GM23338 (cell line): ENCODE measurements at regions not wholly inside any gene's neighbourhood (a gene's known extent, or its start where the extent isn't known, plus 50 kb on each side); places are given as distances from the start of the nearest gene placed in this dataset.

Experiments
- ATAC-seq: fragments of 200-7000 bp; cut with Tn5 transposase; 3 replicates; pipeline ENCODE4 v1.9.1; 2020
- DNase-seq: peaks from one replicate; pipeline ENCODE4 v3.0.0-alpha.2; 2015; ENCODE audit warnings: low spot score
- H2AFZ ChIP-seq: fragments of 200-600 bp; sonication (generic); 2 replicates; pipeline ENCODE4 v1.8.0; 2016; ENCODE audit warnings: antibody characterized with exemption, mild to moderate bottlenecking, moderate library complexity
- H3F3A ChIP-seq: fragments of 200-600 bp; sonication (generic); replicated peaks from 2 replicates; pipeline ENCODE4 v1.8.0; 2017; ENCODE audit warnings: antibody characterized with exemption, mixed run types, low read depth
- H3K27ac ChIP-seq: fragments of 200-600 bp; sonication (generic); 2 replicates; pipeline ENCODE4 v1.6.1; 2016; ENCODE audit warnings: low read depth
- H3K27me3 ChIP-seq: fragments of 200-600 bp; sonication (generic); 2 replicates; pipeline ENCODE4 v1.8.0; 2016; ENCODE audit warnings: mild to moderate bottlenecking, mixed run types, moderate library complexity; ENCODE audit not compliant: insufficient read depth
- H3K36me3 ChIP-seq: fragments of 200-600 bp; sonication (generic); 2 replicates; pipeline ENCODE4 v1.8.0; 2016; ENCODE audit warnings: mild to moderate bottlenecking; ENCODE audit not compliant: insufficient read depth
- H3K4me1 ChIP-seq: fragments of 200-600 bp; sonication (generic); 2 replicates; pipeline ENCODE4 v1.8.0; 2016; ENCODE audit warnings: mild to moderate bottlenecking, moderate library complexity; ENCODE audit not compliant: insufficient read depth
- H3K4me2 ChIP-seq: fragments of 200-600 bp; sonication (generic); 2 replicates; pipeline ENCODE4 v1.7.1; 2017; ENCODE audit warnings: mixed run types
- H3K4me3 ChIP-seq: fragments of 200-600 bp; sonication (generic); 2 replicates; pipeline ENCODE4 v1.6.1; 2016; ENCODE audit warnings: mixed run types
- H3K79me2 ChIP-seq: fragments of 200-600 bp; sonication (generic); replicated peaks from 2 replicates; pipeline ENCODE4 v1.8.0; 2017; ENCODE audit warnings: mild to moderate bottlenecking; ENCODE audit not compliant: insufficient read depth
- H3K9me2 ChIP-seq: fragments of 200-600 bp; sonication (generic); 2 replicates; pipeline ENCODE4 v1.8.0; 2017; ENCODE audit not compliant: insufficient read depth
- H4K20me1 ChIP-seq: fragments of 200-600 bp; sonication (generic); replicated peaks from 2 replicates; pipeline ENCODE4 v1.8.0; 2017; ENCODE audit warnings: mild to moderate bottlenecking; ENCODE audit not compliant: insufficient read depth
- H3K27ac Mint-ChIP-seq: 2 replicates; pipeline ENCODE4 v1.8.0; 2020; ENCODE audit warnings: inconsistent platforms, mild to moderate bottlenecking, moderate library complexity, mixed read lengths
- H3K27me3 Mint-ChIP-seq: 3 replicates; pipeline ENCODE4 v1.8.0; 2022; ENCODE audit warnings: low read depth, mild to moderate bottlenecking, moderate library complexity, mixed read lengths, inconsistent platforms; ENCODE audit not compliant: insufficient read depth, poor library complexity
- H3K36me3 Mint-ChIP-seq: 3 replicates; pipeline ENCODE4 v1.8.0; 2021; ENCODE audit warnings: low read depth, mild to moderate bottlenecking, inconsistent platforms, moderate library complexity, mixed read lengths
- H3K4me1 Mint-ChIP-seq: 3 replicates; pipeline ENCODE4 v1.8.0; 2020; ENCODE audit warnings: mild to moderate bottlenecking, inconsistent platforms, mixed read lengths
- H3K4me3 Mint-ChIP-seq: 3 replicates; pipeline ENCODE4 v1.8.0; 2021; ENCODE audit warnings: moderate library complexity, mild to moderate bottlenecking, inconsistent platforms, mixed read lengths
- H3K9me3 Mint-ChIP-seq: 3 replicates; pipeline ENCODE4 v1.8.0; 2020; ENCODE audit warnings: moderate library complexity, mild to moderate bottlenecking, inconsistent platforms, mixed read lengths
- CREB1 ChIP-seq: fragments of 250-450 bp; sonication (Bioruptor Pico); IDR thresholded peaks from 2 replicates; pipeline ENCODE4 v1.5.0; 2020; ENCODE audit warnings: low read depth, mild to moderate bottlenecking, moderate library complexity
- EZH2 ChIP-seq: fragments of 200-600 bp; sonication (generic); IDR thresholded peaks from one replicate; pipeline ENCODE4 v1.8.0; 2017; ENCODE audit warnings: antibody characterized with exemption, mild to moderate bottlenecking, low read depth; ENCODE audit not compliant: unreplicated experiment
- EZH2phosphoT487 ChIP-seq: fragments of 200-600 bp; sonication (generic); IDR thresholded peaks from one replicate; pipeline ENCODE4 v1.8.1; 2018; ENCODE audit warnings: antibody characterized with exemption; ENCODE audit not compliant: unreplicated experiment
- JUNB ChIP-seq: IDR thresholded peaks from one replicate; pipeline ENCODE4 v1.6.1; 2016; ENCODE audit warnings: antibody characterized with exemption; ENCODE audit not compliant: unreplicated experiment
- NANOG ChIP-seq: IDR thresholded peaks from 2 replicates; pipeline ENCODE4 v1.6.1; 2016; ENCODE audit warnings: antibody characterized with exemption, borderline replicate concordance
- POLR2AphosphoS5 ChIP-seq: IDR thresholded peaks from 2 replicates; pipeline ENCODE4 v1.6.1; 2016; ENCODE audit warnings: antibody characterized with exemption, low read depth
- STAT1 ChIP-seq: IDR thresholded peaks from one replicate; pipeline ENCODE4 v1.6.1; 2016; ENCODE audit warnings: antibody characterized with exemption; ENCODE audit not compliant: unreplicated experiment
- ZNF114 ChIP-seq: fragments of 250-450 bp; sonication (Bioruptor Pico); IDR thresholded peaks from 2 replicates; pipeline ENCODE4 v1.5.0; 2020; ENCODE audit warnings: mild to moderate bottlenecking, moderate library complexity
- ZNF331 ChIP-seq: fragments of 250-450 bp; sonication (Bioruptor Pico); IDR thresholded peaks from 2 replicates; pipeline ENCODE4 v1.5.0; 2020; ENCODE audit warnings: low read depth, mild to moderate bottlenecking, moderate library complexity
- TF ChIP-seq, protein P1 (sequence below): IDR thresholded peaks from 2 replicates; pipeline ENCODE4 v1.6.1; 2016; ENCODE audit warnings: antibody characterized with exemption
- TF ChIP-seq, protein P2 (sequence below), 2 experiments: fragments of 200-600 bp in 1 of 2; sonication (generic) in 1 of 2; conservative IDR thresholded peaks; 2 replicates each; pipeline versions ENCODE4 v1.5.1 to v1.6.1; 2016 to 2017; ENCODE audit warnings: antibody characterized with exemption in 2 of 2, low read depth in 2 of 2, mild to moderate bottlenecking in 2 of 2, moderate library complexity in 1 of 2
- TF ChIP-seq, protein P3 (sequence below): IDR thresholded peaks from one replicate; pipeline ENCODE4 v1.6.1; 2018; ENCODE audit warnings: antibody characterized with exemption; ENCODE audit not compliant: unreplicated experiment
- TF ChIP-seq, protein P4 (sequence below): fragments of 250-450 bp; sonication (Bioruptor Pico); IDR thresholded peaks from 2 replicates; pipeline ENCODE4 v1.5.0; 2020; ENCODE audit warnings: mild to moderate bottlenecking, moderate library complexity

DNA sequence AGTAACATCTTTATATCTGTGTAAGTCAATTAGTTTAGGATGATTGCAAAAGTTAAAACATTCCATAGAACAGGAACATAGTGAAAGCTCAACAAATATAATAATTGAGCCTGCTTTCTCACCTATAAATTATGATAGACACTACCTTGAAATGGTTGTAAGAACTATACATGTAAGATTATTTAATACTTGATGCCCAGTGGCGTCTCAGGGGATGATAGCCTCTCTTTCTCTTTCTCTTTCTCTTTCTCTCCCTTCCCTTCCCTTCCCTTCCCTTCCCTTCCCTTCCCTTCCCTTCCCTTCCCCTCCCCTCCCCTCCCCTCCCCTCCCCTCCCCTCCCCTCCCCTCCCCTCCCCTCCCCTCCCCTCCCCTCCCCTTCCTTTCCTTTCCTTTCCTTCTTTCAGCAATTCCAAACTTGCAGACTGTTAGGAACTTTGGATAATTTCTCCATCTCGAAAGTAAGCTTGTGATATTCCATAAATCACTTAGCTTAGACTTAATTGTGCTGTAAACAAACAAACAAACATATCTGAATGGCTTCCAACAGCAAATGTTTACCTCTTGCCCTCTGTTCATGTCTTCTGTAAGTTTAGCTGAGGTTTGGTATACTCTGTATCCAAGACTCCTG lies 1102.7 kb downstream of the TSN start:
- Mint-ChIP-seq H3K27ac (no peak overlapping the region), H3K4me3 (no peak overlapping the region), H3K36me3 (no peaks in the 10 kb centered on the region), H3K4me1 (peaks cover 5% of the 10 kb centered on the region; the same call in 2 of the 3 replicates), H3K9me3 (no peaks in the 10 kb centered on the region; the same call in 1 of the 3 replicates), H3K27me3 (no peaks in the 10 kb centered on the region)
- Histone ChIP-seq H3K9me2 (0 out of 2 replicates have a peak, but pooled peaks cover 7% of the 10 kb centered on the region), H2AFZ (no peak overlapping the region), H3K79me2 (no peaks in the 10 kb centered on the region), H3K4me1 (peaks cover 12% of the 10 kb centered on the region), H4K20me1 (no peaks in the 10 kb centered on the region), H3K4me2 (peak overlapping the region; percentile 11; the same call in 1 of the 2 replicates), H3K4me3 (no peak overlapping the region), H3K27me3 (no peaks in the 10 kb centered on the region), H3K27ac (no peak overlapping the region), H3F3A (no peaks in the 10 kb centered on the region), H3K36me3 (no peaks in the 10 kb centered on the region)
- TF ChIP-seq CREB1 (CRISPR knock-in tag) (no peak), STAT1 (no peak), ZNF114 (CRISPR knock-in tag) (no peak), EZH2phosphoT487 (no peak), NANOG (no peak), EZH2 (no peak), POLR2AphosphoS5 (no peak), ZNF331 (CRISPR knock-in tag) (no peak), JUNB (no peak)
- TF ChIP-seq, protein P1, sequence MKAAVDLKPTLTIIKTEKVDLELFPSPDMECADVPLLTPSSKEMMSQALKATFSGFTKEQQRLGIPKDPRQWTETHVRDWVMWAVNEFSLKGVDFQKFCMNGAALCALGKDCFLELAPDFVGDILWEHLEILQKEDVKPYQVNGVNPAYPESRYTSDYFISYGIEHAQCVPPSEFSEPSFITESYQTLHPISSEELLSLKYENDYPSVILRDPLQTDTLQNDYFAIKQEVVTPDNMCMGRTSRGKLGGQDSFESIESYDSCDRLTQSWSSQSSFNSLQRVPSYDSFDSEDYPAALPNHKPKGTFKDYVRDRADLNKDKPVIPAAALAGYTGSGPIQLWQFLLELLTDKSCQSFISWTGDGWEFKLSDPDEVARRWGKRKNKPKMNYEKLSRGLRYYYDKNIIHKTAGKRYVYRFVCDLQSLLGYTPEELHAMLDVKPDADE, result no peak
- TF ChIP-seq, protein P2, sequence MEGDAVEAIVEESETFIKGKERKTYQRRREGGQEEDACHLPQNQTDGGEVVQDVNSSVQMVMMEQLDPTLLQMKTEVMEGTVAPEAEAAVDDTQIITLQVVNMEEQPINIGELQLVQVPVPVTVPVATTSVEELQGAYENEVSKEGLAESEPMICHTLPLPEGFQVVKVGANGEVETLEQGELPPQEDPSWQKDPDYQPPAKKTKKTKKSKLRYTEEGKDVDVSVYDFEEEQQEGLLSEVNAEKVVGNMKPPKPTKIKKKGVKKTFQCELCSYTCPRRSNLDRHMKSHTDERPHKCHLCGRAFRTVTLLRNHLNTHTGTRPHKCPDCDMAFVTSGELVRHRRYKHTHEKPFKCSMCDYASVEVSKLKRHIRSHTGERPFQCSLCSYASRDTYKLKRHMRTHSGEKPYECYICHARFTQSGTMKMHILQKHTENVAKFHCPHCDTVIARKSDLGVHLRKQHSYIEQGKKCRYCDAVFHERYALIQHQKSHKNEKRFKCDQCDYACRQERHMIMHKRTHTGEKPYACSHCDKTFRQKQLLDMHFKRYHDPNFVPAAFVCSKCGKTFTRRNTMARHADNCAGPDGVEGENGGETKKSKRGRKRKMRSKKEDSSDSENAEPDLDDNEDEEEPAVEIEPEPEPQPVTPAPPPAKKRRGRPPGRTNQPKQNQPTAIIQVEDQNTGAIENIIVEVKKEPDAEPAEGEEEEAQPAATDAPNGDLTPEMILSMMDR (conservative IDR thresholded peaks at IDR 0.05; ENCODE audit: low read depth in 2 of 2), result no peak
- TF ChIP-seq, protein P3, sequence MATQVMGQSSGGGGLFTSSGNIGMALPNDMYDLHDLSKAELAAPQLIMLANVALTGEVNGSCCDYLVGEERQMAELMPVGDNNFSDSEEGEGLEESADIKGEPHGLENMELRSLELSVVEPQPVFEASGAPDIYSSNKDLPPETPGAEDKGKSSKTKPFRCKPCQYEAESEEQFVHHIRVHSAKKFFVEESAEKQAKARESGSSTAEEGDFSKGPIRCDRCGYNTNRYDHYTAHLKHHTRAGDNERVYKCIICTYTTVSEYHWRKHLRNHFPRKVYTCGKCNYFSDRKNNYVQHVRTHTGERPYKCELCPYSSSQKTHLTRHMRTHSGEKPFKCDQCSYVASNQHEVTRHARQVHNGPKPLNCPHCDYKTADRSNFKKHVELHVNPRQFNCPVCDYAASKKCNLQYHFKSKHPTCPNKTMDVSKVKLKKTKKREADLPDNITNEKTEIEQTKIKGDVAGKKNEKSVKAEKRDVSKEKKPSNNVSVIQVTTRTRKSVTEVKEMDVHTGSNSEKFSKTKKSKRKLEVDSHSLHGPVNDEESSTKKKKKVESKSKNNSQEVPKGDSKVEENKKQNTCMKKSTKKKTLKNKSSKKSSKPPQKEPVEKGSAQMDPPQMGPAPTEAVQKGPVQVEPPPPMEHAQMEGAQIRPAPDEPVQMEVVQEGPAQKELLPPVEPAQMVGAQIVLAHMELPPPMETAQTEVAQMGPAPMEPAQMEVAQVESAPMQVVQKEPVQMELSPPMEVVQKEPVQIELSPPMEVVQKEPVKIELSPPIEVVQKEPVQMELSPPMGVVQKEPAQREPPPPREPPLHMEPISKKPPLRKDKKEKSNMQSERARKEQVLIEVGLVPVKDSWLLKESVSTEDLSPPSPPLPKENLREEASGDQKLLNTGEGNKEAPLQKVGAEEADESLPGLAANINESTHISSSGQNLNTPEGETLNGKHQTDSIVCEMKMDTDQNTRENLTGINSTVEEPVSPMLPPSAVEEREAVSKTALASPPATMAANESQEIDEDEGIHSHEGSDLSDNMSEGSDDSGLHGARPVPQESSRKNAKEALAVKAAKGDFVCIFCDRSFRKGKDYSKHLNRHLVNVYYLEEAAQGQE, result no peak
- TF ChIP-seq, protein P4, sequence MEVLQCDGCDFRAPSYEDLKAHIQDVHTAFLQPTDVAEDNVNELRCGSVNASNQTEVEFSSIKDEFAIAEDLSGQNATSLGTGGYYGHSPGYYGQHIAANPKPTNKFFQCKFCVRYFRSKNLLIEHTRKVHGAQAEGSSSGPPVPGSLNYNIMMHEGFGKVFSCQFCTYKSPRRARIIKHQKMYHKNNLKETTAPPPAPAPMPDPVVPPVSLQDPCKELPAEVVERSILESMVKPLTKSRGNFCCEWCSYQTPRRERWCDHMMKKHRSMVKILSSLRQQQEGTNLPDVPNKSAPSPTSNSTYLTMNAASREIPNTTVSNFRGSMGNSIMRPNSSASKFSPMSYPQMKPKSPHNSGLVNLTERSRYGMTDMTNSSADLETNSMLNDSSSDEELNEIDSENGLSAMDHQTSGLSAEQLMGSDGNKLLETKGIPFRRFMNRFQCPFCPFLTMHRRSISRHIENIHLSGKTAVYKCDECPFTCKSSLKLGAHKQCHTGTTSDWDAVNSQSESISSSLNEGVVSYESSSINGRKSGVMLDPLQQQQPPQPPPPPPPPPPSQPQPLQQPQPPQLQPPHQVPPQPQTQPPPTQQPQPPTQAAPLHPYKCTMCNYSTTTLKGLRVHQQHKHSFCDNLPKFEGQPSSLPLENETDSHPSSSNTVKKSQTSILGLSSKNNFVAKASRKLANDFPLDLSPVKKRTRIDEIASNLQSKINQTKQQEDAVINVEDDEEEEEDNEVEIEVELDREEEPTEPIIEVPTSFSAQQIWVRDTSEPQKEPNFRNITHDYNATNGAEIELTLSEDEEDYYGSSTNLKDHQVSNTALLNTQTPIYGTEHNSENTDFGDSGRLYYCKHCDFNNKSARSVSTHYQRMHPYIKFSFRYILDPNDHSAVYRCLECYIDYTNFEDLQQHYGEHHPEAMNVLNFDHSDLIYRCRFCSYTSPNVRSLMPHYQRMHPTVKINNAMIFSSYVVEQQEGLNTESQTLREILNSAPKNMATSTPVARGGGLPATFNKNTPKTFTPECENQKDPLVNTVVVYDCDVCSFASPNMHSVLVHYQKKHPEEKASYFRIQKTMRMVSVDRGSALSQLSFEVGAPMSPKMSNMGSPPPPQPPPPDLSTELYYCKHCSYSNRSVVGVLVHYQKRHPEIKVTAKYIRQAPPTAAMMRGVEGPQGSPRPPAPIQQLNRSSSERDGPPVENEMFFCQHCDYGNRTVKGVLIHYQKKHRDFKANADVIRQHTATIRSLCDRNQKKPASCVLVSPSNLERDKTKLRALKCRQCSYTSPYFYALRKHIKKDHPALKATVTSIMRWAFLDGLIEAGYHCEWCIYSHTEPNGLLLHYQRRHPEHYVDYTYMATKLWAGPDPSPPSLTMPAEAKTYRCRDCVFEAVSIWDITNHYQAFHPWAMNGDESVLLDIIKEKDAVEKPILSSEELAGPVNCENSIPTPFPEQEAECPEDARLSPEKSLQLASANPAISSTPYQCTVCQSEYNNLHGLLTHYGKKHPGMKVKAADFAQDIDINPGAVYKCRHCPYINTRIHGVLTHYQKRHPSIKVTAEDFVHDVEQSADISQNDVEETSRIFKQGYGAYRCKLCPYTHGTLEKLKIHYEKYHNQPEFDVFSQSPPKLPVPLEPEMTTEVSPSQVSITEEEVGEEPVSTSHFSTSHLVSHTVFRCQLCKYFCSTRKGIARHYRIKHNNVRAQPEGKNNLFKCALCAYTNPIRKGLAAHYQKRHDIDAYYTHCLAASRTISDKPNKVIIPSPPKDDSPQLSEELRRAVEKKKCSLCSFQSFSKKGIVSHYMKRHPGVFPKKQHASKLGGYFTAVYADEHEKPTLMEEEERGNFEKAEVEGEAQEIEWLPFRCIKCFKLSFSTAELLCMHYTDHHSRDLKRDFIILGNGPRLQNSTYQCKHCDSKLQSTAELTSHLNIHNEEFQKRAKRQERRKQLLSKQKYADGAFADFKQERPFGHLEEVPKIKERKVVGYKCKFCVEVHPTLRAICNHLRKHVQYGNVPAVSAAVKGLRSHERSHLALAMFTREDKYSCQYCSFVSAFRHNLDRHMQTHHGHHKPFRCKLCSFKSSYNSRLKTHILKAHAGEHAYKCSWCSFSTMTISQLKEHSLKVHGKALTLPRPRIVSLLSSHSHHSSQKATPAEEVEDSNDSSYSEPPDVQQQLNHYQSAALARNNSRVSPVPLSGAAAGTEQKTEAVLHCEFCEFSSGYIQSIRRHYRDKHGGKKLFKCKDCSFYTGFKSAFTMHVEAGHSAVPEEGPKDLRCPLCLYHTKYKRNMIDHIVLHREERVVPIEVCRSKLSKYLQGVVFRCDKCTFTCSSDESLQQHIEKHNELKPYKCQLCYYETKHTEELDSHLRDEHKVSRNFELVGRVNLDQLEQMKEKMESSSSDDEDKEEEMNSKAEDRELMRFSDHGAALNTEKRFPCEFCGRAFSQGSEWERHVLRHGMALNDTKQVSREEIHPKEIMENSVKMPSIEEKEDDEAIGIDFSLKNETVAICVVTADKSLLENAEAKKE (CRISPR knock-in tag), result no peak
- ATAC-seq (no peak), DNase-seq (no peak)
